ENCODE measurements at regions not wholly inside any gene's neighbourhood (a gene's known extent, or its start where the extent isn't known, plus 50 kb on each side); places are given as distances from the start of the nearest gene placed in this dataset.

DNA sequence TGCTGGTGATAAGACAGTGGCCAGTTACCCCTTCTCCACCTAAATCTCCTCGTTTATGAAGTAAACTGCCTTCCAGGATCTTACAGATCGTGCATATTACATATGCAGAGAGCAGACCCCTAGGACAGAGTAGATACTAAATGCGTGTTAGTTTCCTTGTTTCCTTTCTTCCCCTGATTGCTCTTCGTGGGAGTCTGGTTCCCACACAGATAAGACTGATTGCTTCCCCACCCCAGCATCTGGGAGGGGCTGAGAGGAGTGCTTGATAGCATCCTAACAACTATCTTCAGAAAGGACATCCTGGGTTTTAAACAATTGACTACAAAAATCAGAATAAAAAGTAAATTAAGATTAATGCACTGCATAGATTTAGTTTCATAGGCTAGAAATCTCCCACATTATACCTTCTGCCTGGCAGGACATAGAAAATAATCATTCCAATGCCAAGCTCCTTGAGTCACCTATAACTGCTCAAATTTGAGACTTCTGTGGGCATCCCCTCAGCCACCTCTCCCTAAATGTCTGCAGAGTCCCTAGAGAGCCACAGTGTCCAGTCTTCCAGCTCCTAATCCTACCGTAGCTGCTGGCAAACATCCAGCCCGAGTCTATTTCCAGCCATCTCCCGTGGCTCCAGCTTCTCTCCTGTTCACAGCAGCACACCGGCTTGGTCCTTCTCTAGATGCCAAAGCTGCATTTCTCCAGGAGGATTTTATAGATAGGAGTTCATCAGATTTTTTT lies 128.3 kb downstream of the LRRC30 start:
- no peak for DNase-seq

DNA sequence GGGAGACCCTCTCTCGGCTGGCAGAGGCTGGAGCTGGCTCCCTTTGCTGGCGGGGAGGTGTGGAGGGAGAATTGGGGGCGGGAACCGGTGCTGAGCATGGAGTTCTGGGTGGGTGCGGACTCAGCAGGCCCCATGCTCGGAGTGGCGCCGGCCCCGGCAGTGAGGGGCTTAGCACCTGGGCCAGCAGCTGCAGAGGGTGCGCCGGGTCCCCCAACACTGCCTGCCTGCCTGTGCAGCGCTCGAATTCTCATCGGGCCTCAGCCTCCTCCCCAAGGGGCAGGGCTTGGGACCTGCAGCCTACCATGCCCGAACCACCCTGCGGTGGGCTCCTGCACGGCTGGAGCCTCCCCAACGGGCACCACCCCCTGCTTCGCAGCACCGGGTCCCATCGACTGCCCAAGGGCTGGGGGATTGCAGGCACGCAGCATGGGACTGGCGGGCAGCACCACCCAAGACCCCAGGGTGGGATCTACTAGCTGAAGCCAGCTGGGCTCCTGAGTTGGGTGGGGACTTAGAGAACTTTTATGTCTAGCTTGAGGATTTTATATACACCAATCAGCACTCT lies 129.8 kb downstream of the LRRC30 start:
- no peak for DNase-seq

DNA sequence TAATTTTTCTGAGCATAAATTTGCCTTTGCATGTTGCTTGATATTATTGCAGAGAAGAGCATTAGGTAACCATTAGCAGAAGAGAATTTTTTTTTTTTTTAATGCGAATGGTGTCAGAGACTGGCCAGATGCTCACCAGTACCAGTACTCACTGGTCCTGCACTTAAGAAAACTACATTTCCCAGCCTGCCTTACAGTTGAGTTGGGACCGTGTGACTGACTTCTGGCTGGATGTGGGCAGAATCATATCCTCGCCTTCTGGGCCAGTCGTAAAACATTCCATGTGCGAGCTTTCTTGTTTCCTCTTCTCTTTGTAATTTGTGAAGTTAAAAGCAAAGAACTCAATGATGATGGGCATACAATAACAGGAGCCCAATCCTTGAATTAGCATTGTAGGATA lies 132.4 kb downstream of the LRRC30 start:
- DNase-seq: no peak

DNA sequence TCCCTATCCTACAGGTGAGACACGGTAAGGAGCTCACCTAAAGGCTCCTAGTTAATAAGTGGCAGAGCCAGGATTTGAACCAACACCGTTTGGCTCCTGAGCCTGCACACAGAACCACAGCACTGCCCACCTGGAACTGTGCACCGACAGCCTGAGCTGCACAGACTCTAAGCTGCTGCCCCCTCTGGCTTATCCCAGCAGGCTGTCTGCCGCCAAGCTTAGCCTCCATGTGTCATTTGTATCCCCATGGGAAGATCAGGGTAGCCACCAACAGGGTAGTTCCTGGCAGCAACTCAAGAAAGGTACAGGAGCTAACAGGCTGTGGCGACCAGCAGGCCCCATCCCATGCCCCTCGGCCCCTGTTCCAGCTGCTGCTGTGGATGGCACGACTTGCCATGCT lies 135.7 kb downstream of the LRRC30 start:
- DNase-seq: no peak

DNA sequence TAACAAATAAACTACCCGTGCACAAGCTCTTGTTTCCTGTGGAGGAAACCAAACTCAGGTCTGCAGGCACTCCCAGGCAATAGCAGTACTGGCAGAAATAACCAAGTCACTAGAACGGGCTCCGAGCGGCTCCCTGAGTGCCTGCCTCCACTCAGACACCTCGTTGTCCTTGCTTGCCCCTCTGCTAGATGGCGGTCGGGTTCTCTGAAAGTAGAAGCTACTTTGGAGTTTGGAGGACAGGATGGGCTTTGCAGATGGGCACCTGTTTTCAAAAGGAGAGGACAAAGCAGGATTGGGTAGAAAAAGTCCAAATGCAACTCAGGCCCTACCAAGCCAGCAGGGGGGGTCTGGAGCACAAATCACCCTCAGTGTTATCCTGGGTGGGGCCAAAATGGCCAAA lies 136.4 kb downstream of the LRRC30 start:
- no peak for DNase-seq

DNA sequence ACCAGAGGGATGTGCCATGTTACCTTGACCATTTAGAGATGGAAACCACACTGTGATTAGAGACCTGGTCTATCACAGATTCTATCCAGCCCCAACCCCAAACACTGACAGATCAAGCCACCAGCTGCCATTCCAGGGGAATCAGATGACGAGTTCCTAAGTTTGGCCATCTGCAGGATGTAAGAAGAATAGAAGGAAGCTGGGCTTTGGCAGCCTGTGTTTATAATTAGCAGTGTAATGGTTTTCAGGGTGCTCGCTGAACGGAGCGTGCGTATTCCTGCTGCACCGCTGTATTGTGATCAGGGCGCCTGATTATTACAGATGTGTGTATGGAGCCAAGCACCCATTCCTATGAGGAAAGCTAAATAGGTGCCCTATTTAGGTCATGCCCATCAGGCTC lies 138.1 kb downstream of the LRRC30 start:
- no peak for DNase-seq

DNA sequence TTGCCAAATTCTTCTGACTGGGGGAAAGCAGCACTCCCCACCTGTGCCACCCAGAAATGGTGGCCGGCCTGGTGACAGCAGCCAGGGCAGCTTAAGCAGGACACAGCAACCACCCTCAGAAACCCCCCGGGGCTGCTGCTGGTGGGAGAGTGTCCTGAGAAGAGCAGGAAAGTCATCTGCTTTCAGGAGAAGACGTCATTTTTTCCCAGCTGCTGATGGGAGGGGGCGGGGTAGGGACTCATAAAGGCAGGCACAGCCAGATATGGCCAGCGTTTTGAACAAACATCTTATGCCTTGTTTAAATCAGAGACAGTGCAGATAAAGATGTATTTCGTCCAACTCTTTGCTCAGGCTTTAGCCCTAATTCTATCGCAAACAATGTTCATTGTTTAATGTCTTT lies 139.5 kb downstream of the LRRC30 start:
- DNase-seq: no peak

DNA sequence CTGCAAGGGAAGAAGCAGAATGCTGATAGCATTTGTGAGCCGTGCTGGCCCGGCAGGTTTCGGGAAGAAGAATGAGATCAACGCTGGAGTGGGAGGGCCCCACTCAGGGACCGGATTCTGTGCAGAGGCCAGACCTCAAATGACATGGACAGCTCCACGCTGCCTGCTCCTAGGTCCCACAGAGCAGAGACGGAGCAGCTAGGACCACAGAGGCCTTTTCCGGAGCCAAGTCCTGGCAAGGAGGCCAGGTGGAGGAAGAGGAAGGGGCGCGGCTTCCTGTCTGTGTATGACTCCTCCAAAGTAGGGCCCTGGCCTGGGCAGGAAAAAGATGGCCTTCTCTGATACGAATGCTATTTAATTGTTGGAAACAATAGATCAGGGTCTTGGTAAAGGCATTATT lies 139.9 kb downstream of the LRRC30 start:
- DNase-seq: no peak

DNA sequence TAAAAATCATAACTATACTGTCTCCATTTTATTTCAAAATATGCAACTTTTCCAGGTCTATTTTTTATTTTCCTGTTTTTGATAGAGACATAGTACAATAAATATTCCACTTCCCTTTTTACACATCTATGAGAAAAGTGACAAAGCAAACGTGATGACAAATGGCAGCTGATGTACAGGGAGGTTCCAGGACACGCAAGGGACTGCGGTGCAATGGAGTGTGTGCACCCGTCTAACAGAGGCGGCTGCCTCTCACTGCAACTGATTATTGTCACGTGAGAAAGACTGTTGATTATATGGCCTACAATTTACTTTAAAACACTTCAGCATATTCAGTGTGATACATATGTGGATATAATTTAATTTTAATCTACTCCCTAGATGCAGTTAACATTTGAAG lies 142.6 kb downstream of the LRRC30 start:
- no peak for DNase-seq

DNA sequence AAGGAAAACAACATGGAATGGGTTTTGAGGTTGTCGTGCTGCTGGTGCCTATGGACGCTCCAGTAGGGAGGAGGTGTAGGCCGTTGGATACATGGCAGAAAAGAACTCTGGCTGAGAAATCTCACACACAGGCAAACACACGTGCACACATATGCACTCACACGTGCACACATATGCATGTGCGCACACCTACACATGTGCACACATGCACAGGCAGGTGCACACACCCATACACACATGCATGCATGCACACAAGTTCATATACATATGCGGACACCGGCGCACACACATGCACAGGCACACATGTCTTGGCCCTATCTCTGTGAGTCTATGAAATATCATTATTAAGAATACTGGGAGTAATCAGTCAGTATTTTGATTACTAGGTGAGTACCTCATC lies 150.4 kb downstream of the LRRC30 start:
- no peak for DNase-seq

DNA sequence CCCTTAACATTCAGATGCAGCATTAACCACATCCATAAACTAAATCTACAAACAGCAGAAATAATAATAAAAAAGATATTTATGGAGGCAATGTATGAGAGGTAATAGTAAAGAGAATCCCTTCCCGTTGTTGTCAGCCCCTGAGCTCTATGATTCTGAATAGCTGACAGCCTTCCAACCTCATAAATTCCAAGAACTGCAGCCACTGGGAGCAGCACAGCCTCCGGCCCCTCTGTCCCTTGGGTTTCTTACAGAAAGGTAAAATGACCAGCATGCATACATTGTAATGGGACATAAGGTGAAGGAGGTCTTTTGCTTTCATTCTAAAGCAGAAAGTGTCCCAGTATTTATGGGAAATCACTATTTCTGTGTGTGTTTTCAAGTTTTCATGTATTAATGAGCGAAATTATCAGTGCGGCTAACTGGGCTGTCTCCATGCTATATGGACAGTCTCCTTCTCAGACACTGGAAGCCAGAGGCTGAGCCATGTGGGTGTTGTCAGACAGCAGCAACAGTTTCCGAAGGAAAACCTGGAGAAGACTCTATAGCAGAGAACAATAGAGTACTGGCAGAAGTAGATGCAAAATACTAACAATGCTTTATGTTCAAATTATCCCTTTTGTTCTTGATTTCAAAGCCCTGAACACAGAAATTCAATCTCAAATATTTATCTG lies 151.6 kb downstream of the LRRC30 start:
- DNase-seq: no peak

DNA sequence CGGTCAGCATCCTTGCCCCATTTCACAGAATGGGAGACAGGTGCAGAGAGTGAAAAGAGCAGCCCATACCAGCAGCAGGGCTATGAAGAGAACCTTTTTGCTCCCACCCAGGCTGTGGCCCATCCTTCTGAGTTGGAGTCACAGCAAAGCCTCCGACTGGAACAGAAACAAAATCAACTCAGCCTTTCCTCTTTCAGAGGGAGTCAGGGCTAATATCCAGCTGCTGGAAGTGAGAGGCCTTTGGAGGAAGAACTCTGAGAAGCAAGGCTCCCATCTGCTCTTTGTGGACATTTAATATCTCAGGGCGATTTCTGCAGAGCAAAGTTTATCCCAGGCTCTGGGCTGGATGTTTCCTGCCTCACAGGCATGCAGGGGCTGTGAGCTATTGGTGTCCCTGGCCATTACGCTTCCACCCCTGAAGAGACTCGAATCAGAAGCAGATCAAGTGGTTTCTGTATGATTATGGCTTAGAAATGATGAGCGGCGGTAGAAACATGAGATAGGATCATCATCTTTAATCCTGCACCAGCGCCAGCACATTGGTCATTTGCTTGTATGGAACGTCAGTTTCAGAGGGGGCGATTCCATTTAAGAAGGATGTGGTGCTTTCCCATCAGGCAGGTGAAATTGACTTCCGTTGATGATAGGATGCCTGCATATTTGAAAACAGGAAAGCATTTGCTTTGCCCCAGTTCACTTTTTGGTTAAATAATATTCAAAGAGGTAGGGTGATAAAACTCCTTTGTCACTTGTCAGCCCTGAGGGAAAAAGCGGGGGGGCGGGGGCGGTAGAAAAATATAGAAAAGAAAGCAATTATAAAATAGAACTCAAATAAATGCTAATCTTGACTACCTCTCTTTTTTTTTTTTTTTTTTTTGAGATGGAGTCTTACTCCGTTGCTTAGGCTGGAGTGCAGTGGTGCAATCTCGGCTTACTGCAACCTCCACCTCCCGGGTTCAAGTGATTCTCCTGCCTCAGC lies 152.4 kb downstream of the LRRC30 start:
- DNase-seq: no peak

DNA sequence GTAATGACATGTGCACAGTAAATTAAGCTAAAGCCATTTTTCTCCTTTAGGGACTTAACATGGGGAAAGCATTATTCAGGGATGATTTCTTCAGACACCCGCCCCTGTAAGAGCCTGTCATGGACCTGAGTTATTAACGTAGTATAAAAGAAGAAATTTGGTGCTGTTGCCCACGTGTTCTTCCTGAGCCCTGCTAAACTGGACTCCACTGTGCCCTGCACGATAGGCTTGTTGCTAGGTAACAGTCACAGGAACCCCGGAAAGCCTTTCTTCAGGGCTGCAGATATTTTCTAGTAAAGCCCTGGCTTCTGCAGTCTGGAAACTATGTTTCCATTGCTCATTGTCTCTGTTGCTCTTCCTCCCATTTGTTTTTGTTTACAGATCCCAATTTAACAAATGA lies 157.9 kb downstream of the LRRC30 start:
- no peak for DNase-seq

DNA sequence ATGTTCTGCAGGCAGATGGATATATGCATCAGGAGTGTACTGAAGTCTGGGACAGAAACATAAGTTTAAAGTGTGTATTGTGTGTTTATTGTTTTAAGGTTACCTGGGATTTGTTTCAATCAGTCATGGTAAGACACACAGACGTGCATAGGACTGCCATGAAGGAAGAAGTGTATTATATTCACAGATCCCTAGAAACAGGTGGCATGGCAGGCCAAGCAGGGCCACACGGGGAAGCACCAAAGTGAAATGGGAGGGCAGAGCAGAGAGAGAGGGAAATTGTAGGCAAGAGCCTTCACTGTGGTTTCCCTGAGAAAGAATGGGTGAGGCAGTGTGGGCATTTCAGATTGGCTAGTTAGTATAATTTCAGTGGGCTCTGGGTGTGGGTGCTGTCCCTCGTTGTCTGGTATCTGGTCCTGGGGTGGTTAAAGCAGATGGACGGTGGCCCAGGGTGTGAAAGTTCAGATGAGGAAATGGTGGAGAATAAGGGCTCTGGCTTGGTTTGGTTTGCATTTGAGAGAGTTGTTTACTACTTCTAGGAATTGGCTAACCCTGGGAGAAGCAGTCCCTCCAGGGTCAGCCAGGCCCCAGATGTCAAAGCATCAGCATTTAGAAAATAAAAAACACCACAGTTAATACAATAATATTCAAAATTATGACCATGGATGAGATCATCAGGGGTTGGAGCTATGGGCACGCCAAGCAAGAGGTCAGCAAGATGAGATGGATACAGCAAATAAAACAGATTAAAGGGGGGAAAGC lies 160.0 kb downstream of the LRRC30 start:
- no peak for DNase-seq

DNA sequence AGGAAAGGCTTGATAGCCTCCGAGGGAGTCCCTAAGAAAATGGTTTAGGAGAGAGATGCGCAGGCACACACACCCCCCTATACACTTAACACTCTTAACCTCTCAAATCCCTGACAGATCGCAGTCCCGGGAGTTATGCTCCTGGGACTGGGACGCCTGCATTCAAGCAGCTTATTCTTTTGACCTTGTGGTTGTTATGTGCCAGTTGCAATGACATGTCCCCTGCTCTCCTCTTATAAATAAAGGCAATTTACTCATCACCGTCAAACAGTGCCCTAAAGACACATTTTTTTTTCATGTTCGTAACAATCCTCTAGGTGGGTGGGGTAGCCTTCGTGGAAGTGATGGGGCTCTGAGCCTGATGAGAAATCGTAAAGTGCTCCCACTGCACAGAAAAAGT lies 162.2 kb downstream of the LRRC30 start:
- DNase-seq: no peak

DNA sequence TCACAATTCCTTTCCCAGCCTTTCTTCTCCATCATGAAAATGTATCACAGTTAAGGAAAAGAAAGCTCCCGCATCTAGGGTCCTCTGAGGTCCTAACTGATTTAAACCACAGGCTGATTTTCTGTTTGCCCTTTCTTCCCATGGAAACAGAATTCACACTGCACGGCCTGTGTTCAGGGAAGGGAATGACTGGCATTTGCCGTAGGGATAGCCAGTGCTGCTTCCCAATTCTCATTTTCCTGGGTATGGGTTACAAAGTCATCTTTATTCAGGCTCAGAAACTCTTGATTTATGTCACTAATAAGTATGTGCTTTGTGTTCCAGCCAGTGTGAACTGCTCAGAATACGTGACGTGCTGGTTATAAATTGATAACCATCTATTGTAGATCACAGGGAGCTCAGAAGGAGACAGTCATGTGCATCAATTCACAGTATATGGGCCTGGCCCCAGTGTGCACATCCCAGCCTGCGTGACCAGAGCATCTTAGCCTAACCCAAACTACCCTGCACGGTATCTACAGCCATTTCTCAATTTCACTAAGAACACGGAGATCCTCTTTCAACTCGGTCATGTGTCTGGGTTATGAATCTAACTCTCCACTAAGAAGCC lies 163.3 kb downstream of the LRRC30 start:
- no peak for DNase-seq

DNA sequence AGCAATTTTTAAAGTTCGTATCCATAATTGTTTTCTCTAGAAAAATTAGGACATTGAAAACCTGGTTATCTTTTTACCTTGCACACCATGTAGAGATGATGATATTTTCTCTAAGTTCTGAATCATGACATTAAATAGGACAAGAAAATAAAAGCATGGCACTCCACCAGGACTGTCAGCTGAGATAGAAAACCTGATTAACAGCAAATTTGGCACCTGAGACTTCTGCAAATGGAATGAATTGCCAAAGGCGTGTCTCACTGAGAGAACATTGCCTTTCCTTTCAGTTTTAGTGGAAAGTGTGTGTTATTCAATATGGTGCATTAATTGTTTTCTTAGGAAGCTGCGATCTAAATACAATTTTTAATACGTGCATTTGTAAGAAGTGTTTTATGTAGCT lies 164.7 kb downstream of the LRRC30 start:
- DNase-seq: no peak

DNA sequence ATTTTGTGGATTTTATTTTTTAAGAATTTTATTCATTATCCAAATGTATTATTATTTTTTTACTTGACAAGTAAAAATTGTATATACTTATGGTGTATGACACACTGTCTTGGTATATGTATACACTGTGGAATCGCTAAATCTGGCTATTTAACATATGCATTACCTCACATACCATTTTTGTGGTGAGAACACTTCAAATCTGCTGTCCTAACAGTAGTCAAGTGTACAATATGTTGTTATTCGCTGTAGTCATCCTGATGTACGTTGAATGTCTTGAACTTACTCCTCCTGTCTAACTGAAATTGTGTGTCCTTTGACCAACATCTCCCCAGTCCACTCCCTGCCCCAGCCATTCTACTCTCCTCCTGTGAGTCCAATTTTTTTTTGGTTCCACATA lies 153.2 kb upstream of the PTPRM start:
- DNase-seq: no peak

DNA sequence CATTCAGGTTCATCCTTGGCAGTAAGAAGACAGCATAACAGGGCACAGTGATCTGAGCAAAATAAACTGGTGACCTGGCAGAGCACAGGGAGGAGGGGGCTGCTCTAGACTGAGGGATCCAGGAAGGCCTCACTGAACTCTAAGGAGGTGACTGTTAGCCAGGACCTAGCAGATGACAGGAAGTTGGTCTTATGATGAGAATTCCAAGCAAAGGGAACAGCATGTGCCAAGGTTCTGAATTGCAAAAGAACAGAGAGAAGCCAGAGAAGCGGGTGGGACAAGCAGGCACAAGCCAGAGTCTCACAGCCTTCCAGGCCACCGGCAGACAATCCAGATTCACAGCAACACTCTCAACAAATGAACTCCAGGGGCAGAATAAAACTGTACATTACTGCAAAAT lies 152.7 kb upstream of the PTPRM start:
- DNase-seq: no peak

DNA sequence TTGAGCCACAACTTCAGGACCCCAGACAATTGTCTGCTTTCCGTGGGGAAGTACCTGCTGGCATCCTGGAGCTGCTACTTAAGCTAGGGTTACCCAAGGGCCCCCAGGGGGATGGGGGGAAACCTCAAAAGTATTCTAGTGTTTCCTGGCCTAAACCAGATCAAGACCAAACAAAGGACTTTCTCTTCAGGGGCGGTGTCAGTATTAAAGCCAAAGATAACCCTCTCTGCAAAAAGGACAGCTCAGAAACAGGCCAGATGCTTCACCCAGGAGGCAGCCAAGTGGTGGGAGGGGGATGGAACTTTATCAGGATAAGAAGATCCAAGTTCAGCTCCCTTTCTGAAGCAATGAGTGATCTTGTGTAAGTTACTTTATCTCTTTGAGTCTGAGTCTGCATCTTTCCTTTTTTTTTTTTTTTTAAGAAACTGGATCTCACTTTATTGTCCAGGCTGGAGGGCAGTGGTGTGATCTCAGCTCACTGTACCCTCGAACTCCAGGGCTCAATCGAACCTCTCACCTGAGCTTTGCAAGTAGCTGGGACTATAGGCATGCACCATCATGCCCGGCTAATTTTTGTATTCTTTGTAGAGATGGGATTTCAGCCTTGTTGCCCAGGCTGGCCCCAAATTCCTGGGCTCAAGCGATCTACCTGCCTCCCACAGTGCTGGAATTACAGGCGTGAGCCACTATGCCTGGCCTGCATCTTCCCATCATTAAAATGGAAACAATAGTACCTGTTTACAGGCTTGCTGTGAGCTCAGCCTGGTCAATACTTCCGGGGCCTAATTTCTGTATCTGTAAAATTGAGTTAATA lies 151.8 kb upstream of the PTPRM start:
- DNase-seq: no peak

DNA sequence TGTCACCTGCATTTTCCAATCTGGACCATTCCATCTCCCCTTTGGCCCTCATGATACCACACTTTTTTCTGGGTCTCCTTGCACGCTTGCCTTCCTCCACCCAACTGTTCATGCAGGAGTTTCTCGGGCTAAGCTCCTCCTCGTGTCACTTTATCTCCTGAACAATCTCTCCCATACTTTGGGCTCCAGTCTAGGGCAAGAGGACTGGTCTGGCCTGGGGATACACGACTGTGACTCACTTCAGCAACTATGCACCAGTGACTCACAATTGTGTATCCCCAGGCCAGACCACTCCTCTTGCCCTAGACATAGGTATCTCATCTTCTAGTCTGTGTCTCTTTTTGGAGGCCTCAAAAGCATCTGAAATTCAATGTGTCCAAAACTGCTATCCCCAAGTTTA lies 149.4 kb upstream of the PTPRM start:
- peak; percentile 75 for DNase-seq
